Astrocyte of the spinal cord (primary cell): ENCODE measurements at regions not wholly inside any gene's neighbourhood (a gene's known extent, or its start where the extent isn't known, plus 50 kb on each side); places are given as distances from the start of the nearest gene placed in this dataset.

Experiments used
- DNase-seq: peaks from one replicate; pipeline ENCODE4 v3.0.0; 2011; ENCODE audit warnings: low read depth, low spot score
- H3K4me3 ChIP-seq: 2 replicates; pipeline ENCODE4 v1.5.1; 2011; ENCODE audit warnings: low read depth, mild to moderate bottlenecking, low read length, moderate library complexity
- CTCF ChIP-seq: IDR thresholded peaks from 2 replicates; pipeline ENCODE4 v1.5.1; 2012; ENCODE audit warnings: low read depth, mild to moderate bottlenecking, low read length, inconsistent platforms
- in situ Hi-C: cut with HindIII; loops from 2 replicates; pipeline ENCODE4 v1.10.0; 2017; ENCODE audit warnings: low sequenced_read_pairs

GRCh38 chr5:62046191-62046590, 259.8 kb upstream of the KIF2A start:
- in situ Hi-C loops, result no loop called here
- no peak for TF ChIP-seq CTCF
- no peak for DNase-seq
- H3K4me3 ChIP-seq, result no peak overlapping the region

DNA sequence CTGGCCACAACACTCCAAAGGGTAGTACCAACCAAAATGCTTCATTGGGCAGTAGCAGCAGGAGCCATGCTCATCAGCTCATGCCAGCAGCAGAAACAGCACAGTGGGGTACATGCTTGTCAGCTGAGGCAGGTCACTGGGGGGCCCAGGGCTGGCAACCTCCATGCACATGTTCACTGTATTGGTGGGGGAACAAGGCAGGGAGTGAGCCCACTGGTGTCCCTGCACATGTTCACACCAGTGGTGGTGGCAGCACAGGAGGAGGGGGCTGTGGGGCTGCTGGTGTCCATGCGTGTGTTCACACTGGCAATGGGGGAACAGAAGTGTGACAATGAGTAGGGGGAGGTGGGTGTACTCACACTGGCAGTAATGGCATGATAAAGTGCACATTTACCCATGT, 254.3 kb upstream of the KIF2A start:
- H3K4me3 ChIP-seq, result no peak overlapping the region
- in situ Hi-C loops, result no loop called here
- no peak for DNase-seq
- no peak for TF ChIP-seq CTCF

DNA sequence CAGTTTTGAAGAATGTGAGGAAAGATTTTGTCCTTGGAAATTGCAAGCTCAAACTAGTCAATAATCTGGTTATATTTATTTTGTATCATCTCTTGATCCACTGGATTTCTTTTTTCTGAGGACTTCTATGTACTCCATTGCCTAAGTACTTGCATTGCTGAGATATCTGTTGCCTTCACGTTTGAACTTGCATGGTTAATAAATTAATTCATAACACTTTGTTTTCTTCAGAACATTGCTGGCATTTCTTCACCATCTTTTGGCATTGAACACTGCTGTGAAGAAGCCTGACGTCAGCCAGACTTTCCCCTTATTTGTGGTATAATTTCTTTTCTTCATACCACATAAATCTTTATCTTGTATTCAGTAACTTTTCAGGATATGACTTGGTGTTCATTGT, 246.0 kb upstream of the KIF2A start:
- no peak for TF ChIP-seq CTCF
- H3K4me3 ChIP-seq, result no peak overlapping the region
- in situ Hi-C loops, result no loop called here
- DNase-seq, result no peak

- DNase-seq, result no peak
- in situ Hi-C loops, result no loop called here
- no peak overlapping the region for H3K4me3 ChIP-seq
- no peak for TF ChIP-seq CTCF
These were observed 241.0 kb upstream of the KIF2A start for GRCh38 chr5:62065050-62065449.

DNA sequence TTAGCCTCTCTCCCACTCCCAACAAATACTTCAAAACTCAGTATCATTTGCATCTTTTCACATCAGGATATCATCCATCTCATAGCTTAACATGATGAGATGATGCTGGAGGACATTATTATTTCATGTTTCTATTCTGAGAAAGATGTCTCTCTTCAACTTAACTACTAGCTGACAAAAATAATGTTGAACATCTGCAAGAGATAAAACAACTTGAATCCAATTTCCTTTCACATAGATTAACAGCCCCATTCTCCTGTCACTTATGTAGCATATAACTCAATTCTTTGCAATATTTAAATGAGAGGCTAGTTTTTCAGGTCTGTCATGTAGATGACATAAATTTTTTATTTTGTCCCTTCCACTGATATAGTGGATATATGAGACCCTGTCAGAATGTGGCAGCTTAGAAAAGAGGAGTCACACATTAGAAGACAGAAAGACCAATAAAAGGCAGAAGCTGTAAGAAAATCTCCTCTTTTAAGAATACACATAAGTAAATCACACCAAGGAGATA, 239.2 kb upstream of the KIF2A start:
- no peak for TF ChIP-seq CTCF
- no peak overlapping the region for H3K4me3 ChIP-seq
- no peak for DNase-seq
- in situ Hi-C loops, result no loop called here

DNA sequence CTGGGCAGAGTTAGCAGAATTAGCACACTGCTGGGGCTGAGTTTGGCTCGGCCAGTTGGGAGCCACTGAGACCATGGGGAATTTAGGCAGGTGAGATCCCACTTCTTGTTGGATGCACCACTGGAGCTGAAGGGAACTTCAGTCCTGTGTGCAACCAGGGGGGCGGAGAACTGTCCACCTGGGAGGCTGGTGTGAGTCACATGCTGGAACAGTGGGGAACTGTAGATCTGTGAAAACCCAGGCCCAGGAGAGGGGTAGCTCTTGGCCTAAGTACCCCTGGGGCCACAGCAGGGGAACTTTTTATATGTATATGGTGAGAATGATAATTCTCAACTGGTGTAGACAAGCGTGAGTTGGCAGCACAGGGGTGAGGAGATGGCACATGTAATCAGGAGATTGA, 237.5 kb upstream of the KIF2A start:
- H3K4me3 ChIP-seq, result no peak overlapping the region
- no peak for DNase-seq
- in situ Hi-C loops, result no loop called here
- TF ChIP-seq CTCF, result no peak

GRCh38 chr5:62077387-62077786, 228.6 kb upstream of the KIF2A start:
- no peak for DNase-seq
- in situ Hi-C loops, result no loop called here
- H3K4me3 ChIP-seq, result no peak overlapping the region
- TF ChIP-seq CTCF, result no peak
